ENCODE measurements at regions not wholly inside any gene's neighbourhood (a gene's known extent, or its start where the extent isn't known, plus 50 kb on each side); places are given as distances from the start of the nearest gene placed in this dataset.
"Not testable (repeated sequence)": the region's sequence is repeated elsewhere in the genome, so short reads cannot be mapped to it uniquely, and the experiment has no call there.

DNA sequence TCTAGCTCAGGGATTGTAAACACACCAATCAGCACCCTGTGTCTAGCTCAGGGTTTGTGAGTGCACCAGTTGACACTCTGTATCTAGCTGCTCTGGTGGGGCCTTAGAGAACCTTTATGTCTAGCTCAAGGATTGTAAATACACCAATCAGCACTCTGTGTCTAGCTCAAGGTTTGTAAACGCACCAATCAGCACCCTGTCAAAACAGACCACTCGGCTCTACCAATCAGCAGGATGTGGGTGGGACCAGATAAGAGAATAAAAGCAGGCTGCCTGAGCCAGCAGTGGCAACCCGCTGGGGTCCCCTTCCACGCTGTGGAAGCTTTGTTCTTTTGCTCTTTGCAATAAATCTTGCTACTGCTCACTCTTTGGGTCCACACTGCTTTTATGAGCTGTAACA lies 168.3 kb downstream of the CD24 start:
- TF ChIP-seq POLR2A, CTCF (IDR thresholded peaks at IDR 0.05): not testable (repeated sequence)

All from thyroid gland (tissue), 4 donors.